ENCODE measurements at regions not wholly inside any gene's neighbourhood (a gene's known extent, or its start where the extent isn't known, plus 50 kb on each side); places are given as distances from the start of the nearest gene placed in this dataset.

DNA sequence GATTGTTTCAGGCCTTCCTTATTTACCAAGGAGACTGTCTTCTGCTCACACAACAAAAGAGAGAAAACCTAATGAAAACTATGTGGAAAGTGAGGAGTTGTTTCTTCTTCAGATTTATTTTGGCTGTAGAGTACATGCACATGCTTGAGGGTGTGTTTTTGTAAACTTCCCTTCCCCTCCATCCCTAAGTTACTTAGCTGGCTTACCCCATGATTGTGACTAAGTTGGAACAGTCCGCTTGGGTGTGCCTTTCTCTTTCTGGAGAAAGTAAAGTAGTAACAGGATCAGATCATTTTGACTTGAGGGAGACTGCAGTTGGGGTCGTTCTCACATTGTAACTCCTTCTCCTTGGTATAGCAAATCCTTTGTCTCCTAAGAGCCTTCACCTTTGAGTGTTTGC is 155.9 kb downstream of the RTL9 start:
- TF ChIP-seq, protein P1, sequence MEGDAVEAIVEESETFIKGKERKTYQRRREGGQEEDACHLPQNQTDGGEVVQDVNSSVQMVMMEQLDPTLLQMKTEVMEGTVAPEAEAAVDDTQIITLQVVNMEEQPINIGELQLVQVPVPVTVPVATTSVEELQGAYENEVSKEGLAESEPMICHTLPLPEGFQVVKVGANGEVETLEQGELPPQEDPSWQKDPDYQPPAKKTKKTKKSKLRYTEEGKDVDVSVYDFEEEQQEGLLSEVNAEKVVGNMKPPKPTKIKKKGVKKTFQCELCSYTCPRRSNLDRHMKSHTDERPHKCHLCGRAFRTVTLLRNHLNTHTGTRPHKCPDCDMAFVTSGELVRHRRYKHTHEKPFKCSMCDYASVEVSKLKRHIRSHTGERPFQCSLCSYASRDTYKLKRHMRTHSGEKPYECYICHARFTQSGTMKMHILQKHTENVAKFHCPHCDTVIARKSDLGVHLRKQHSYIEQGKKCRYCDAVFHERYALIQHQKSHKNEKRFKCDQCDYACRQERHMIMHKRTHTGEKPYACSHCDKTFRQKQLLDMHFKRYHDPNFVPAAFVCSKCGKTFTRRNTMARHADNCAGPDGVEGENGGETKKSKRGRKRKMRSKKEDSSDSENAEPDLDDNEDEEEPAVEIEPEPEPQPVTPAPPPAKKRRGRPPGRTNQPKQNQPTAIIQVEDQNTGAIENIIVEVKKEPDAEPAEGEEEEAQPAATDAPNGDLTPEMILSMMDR (IDR thresholded peaks at IDR 0.05): no peak
- TF ChIP-seq EP300 (IDR thresholded peaks at IDR 0.05; ENCODE audit: borderline replicate concordance in 1 of 2, low read depth in 1 of 2, low read length in 1 of 2) (no peak), GABPA (IDR thresholded peaks at IDR 0.05; ENCODE audit: low read depth) (no peak), SIN3A (IDR thresholded peaks at IDR 0.05; ENCODE audit: borderline replicate concordance, low read depth, low read length) (no peak), POLR2AphosphoS5 (IDR thresholded peaks at IDR 0.05; ENCODE audit: low read depth, low read length) (no peak), TEAD4 (IDR thresholded peaks at IDR 0.05; ENCODE audit: borderline replicate concordance, insufficient read depth) (no peak), RXRA (IDR thresholded peaks at IDR 0.05; ENCODE audit: borderline replicate concordance, low read depth) (no peak)
